SK-N-SH (cell line): ENCODE measurements at regions not wholly inside any gene's neighbourhood (a gene's known extent, or its start where the extent isn't known, plus 50 kb on each side); places are given as distances from the start of the nearest gene placed in this dataset.

Experiments used
- CTCF ChIA-PET: fragments of 300-600, 350-600 bp; formaldehyde crosslinking; extraction: SDS; loops from one replicate; lab custom pipeline; 2021; lab: Yijun Ruan, JAX
- POLR2A ChIA-PET: fragments of 350-600 bp; sonication (Branson Sonifier 250); formaldehyde crosslinking; extraction: SDS; loops from one replicate; lab custom pipeline; 2020; ENCODE audit warnings: antibody characterized with exemption, inconsistent platforms; lab: Yijun Ruan, JAX
- DNase-seq: peaks from one replicate; pipeline ENCODE4 v3.0.0; 2012
- H2AFZ ChIP-seq: fragments of 200-600 bp; sonication (generic); 2 replicates; pipeline ENCODE4 v1.8.1; 2016; ENCODE audit warnings: antibody characterized with exemption, mild to moderate bottlenecking, low read depth
- H3F3A ChIP-seq: fragments of 200-600 bp; sonication (generic); replicated peaks from 2 replicates; pipeline ENCODE3; 2016; ENCODE audit warnings: antibody characterized with exemption, mild to moderate bottlenecking; ENCODE audit not compliant: insufficient read depth
- H3K27ac ChIP-seq, 2 experiments: fragments of 200-500 bp in 1 of 2; fragments of 200-600 bp in 1 of 2; sonication (Bioruptor generic) in 1 of 2; sonication (generic), shearing (Covaris generic) in 1 of 2; 2 replicates each; pipeline versions ENCODE4 v1.5.1 to v1.6.1; 2014 to 2016; ENCODE audit warnings: low read depth in 2 of 2, inconsistent platforms in 1 of 2, low read length in 1 of 2, mild to moderate bottlenecking in 1 of 2, mixed read lengths in 1 of 2
- H3K27me3 ChIP-seq: fragments of 200-600 bp; sonication (generic), shearing (Covaris generic); 2 replicates; pipeline ENCODE4 v1.6.1; 2016; ENCODE audit warnings: mixed run types; ENCODE audit not compliant: insufficient read depth
- H3K36me3 ChIP-seq, 2 experiments: fragments of 200-500 bp in 1 of 2; fragments of 200-600 bp in 1 of 2; sonication (Bioruptor generic) in 1 of 2; sonication (generic) in 1 of 2; replicated peaks in 1 of 2; 2 replicates each; pipeline versions ENCODE3 to v1.5.1; 2014 to 2016; ENCODE audit warnings: low read length in 1 of 2, mild to moderate bottlenecking in 1 of 2; ENCODE audit not compliant: insufficient read depth in 2 of 2, control insufficient read depth in 1 of 2
- H3K4me1 ChIP-seq, 2 experiments: fragments of 200-500 bp in 1 of 2; fragments of 200-600 bp in 1 of 2; sonication (Bioruptor generic) in 1 of 2; sonication (generic), shearing (Covaris generic) in 1 of 2; 2 replicates each; pipeline versions ENCODE4 v1.5.1 to v1.6.1; 2014 to 2016; ENCODE audit warnings: low read depth in 1 of 2, low read length in 1 of 2, mixed run types in 1 of 2; ENCODE audit not compliant: insufficient read depth in 2 of 2, control insufficient read depth in 1 of 2
- H3K4me2 ChIP-seq: fragments of 200-600 bp; sonication (generic), shearing (Covaris generic); 2 replicates; pipeline ENCODE4 v1.6.1; 2017; ENCODE audit warnings: mixed run types
- H3K4me3 ChIP-seq, 2 experiments: fragments of 200-500 bp in 1 of 2; fragments of 200-600 bp in 1 of 2; sonication (Bioruptor generic) in 1 of 2; sonication (generic), shearing (Covaris generic) in 1 of 2; 2 replicates each; pipeline versions ENCODE4 v1.5.1 to v1.8.1; 2014 to 2016; ENCODE audit warnings: low read depth in 2 of 2, inconsistent platforms in 1 of 2, low read length in 1 of 2, mild to moderate bottlenecking in 1 of 2, mixed read lengths in 1 of 2, moderate library complexity in 1 of 2
- H3K79me2 ChIP-seq: fragments of 200-600 bp; sonication (generic); 2 replicates; pipeline ENCODE4 v1.8.1; 2017; ENCODE audit warnings: mild to moderate bottlenecking; ENCODE audit not compliant: insufficient read depth
- H3K9ac ChIP-seq: fragments of 200-600 bp; sonication (generic); 2 replicates; pipeline ENCODE4 v1.6.1; 2017; ENCODE audit warnings: mixed run types
- H3K9me2 ChIP-seq: fragments of 200-600 bp; sonication (generic); 2 replicates; pipeline ENCODE4 v1.6.1; 2017; ENCODE audit warnings: mixed run types
- H3K9me3 ChIP-seq: fragments of 200-600 bp; sonication (generic); 2 replicates; pipeline ENCODE4 v1.6.1; 2017; ENCODE audit warnings: mixed run types, mild to moderate bottlenecking, moderate library complexity
- H4K20me1 ChIP-seq: fragments of 200-600 bp; sonication (generic); 2 replicates; pipeline ENCODE4 v1.6.1; 2017; ENCODE audit warnings: mild to moderate bottlenecking, mixed run types; ENCODE audit not compliant: insufficient read depth
- CHD2 ChIP-seq: fragments of 150-350 bp; IDR thresholded peaks from 2 replicates; pipeline ENCODE4 v1.6.1; 2018; ENCODE audit warnings: low read length; ENCODE audit not compliant: partially characterized antibody
- ELF1 ChIP-seq: IDR thresholded peaks from 2 replicates; pipeline ENCODE4 v1.4.0; 2012
- EP300 ChIP-seq, 2 experiments: IDR thresholded peaks; 2 replicates each; pipeline versions ENCODE4 v1.4.0 to v1.6.1; 2012; ENCODE audit warnings: borderline replicate concordance in 1 of 2, low read depth in 1 of 2, low read length in 1 of 2
- FOXJ3 ChIP-seq: sonication (generic); formaldehyde crosslinking; IDR thresholded peaks from 2 replicates; pipeline ENCODE4 v1.5.1; 2020; ENCODE audit warnings: mild to moderate bottlenecking, missing genetic modification reagents
- FOXM1 ChIP-seq: IDR thresholded peaks from 2 replicates; pipeline ENCODE4 v1.4.0; 2012; ENCODE audit warnings: low read depth, mild to moderate bottlenecking
- GABPA ChIP-seq: IDR thresholded peaks from 2 replicates; pipeline ENCODE4 v1.4.0; 2012; ENCODE audit warnings: low read depth, mild to moderate bottlenecking
- MEF2A ChIP-seq: IDR thresholded peaks from 2 replicates; pipeline ENCODE4 v1.4.0; 2012; ENCODE audit warnings: low read depth, borderline replicate concordance
- MXI1 ChIP-seq: IDR thresholded peaks from 2 replicates; pipeline ENCODE4 v1.6.1; 2012; ENCODE audit warnings: mild to moderate bottlenecking, low read depth, low read length, improper control_type of control experiment
- NFIC ChIP-seq: IDR thresholded peaks from 2 replicates; pipeline ENCODE4 v1.4.0; 2012; ENCODE audit warnings: borderline replicate concordance
- POLR2AphosphoS5 ChIP-seq: IDR thresholded peaks from 2 replicates; pipeline ENCODE4 v1.6.1; 2012; ENCODE audit warnings: low read depth, low read length
- RCOR1 ChIP-seq: fragments of 150-350 bp; IDR thresholded peaks from 2 replicates; pipeline ENCODE4 v1.6.1; 2017; ENCODE audit warnings: antibody characterized with exemption, low read length
- SIN3A ChIP-seq: IDR thresholded peaks from 2 replicates; pipeline ENCODE4 v1.6.1; 2012; ENCODE audit warnings: low read depth, mild to moderate bottlenecking, low read length, moderate library complexity, borderline replicate concordance
- TCF12 ChIP-seq: IDR thresholded peaks from 2 replicates; pipeline ENCODE4 v1.4.0; 2012
- WGBS: methylation state at CpG from one replicate; pipeline ENCODE4 v1.1.6; 2017; ENCODE audit warnings: low lambda C conversion rate; 5-methylcytosine and 5-hydroxymethylcytosine counted together
- TF ChIP-seq, protein P1 (sequence below): IDR thresholded peaks from 2 replicates; pipeline ENCODE4 v1.4.0; 2012; ENCODE audit warnings: low read depth, borderline replicate concordance
- TF ChIP-seq, protein P2 (sequence below): fragments of 200-600 bp; sonication (generic); IDR thresholded peaks from 2 replicates; pipeline ENCODE4 v1.6.1; 2017; ENCODE audit warnings: antibody characterized with exemption, mild to moderate bottlenecking, moderate library complexity
- TF ChIP-seq, protein P3 (sequence below): IDR thresholded peaks from 2 replicates; pipeline ENCODE4; 2012
- TF ChIP-seq, protein P4 (sequence below): IDR thresholded peaks from 2 replicates; pipeline ENCODE4 v1.4.0; 2012; ENCODE audit warnings: low read depth

DNA sequence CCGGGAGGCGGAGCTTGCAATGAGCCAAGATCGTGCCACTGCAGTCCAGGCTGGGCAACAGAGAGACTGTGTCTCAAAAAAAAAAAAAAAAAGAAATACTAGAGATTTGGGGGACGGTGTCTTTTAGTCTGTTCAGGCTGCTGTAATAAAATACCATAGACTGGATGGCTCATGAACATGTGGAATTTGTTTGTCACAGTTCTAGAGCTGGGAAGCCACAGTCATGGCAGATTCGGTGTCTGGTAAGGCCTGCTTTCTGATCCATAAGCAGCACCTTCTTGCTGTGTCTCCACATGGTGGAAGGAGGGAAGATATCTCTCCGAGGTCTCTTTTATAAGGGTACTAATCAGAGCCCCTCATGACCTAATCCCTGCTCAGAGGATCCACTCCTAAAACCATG lies 102.7 kb upstream of the MKLN1 start (continued):
- TF ChIP-seq FOXJ3 (CRISPR knock-in tag) (no peak), SIN3A (no peak), TCF12 (no peak)

DNA sequence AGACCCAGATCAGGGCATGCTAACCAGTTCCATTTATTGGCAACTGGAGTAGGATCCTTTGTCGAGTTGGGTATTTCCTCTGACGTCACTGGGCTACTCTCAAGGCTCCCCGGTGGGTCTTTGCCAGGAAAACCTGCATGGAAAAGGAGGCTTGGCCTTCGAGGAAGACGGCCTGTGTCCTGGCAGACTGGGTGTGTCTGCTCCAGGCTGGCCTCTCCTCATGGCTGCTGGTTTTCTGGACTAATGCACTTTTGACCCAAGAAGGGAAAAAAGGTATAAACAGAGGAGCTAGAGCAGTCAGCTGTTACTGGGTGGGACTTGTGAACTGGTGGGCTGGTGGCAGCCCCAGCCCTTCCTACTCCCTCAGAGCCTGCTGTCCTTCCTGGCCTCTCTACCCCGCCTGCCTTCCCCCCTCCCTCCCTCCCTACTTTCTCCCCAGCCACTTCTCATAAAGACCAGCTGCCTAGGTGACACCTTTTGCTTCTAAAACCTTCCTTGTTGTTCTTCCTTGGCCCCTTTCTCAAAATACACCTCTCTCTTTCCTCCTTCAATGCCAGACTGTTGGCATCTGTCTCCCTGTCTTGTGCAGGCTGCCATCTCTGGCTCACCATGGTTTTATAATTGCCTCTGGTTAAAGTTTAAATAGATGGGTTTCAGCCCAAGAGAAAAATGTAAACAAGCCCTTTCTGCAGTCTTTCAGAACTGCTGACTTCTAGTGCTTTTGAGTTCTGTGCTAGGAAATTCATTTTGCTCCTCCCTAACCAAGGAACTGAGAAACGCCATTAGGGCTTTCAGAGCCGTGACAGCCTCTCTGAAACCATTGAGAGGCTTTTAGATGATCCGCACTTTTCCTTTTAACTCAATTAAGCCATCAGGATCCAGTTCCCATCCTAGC lies 101.8 kb upstream of the MKLN1 start:
- Histone ChIP-seq H3K4me3 (no peak overlapping the region), H3K79me2 (no peaks in the 10 kb centered on the region), H3K9ac (no peak overlapping the region), H3K27ac (no peak overlapping the region), H2AFZ (no peak overlapping the region), H3K36me3 (no peaks in the 10 kb centered on the region), H3K4me2 (no peak overlapping the region), H3K4me1 (peaks cover 0 to 2% of the 10 kb centered on the region in 2 experiments; a peak in 1 of 4 replicates), H3K9me3 (no peaks in the 10 kb centered on the region), H4K20me1 (no peaks in the 10 kb centered on the region), H3K9me2 (no peaks in the 10 kb centered on the region), H3F3A (no peaks in the 10 kb centered on the region), H3K27me3 (no peaks in the 10 kb centered on the region)
- DNase-seq = no peak
- ChIA-PET POLR2A (no interaction called here), CTCF (interaction anchor here (0.7 to 0.9 kb wide), 2 partner anchors 9 to 10 kb away, joined by 3 to 4 read pairs; no protein-coding TSS in a partner anchor)
- WGBS = 85% methylated on average over 9 of the region's 9 CpGs
- TF ChIP-seq CHD2 = no peak
- no peak for TF ChIP-seq NFIC
- TF ChIP-seq TCF12 = no peak
- no peak for TF ChIP-seq FOXJ3 (CRISPR knock-in tag)
- TF ChIP-seq ELF1 = no peak
- TF ChIP-seq, protein P1, sequence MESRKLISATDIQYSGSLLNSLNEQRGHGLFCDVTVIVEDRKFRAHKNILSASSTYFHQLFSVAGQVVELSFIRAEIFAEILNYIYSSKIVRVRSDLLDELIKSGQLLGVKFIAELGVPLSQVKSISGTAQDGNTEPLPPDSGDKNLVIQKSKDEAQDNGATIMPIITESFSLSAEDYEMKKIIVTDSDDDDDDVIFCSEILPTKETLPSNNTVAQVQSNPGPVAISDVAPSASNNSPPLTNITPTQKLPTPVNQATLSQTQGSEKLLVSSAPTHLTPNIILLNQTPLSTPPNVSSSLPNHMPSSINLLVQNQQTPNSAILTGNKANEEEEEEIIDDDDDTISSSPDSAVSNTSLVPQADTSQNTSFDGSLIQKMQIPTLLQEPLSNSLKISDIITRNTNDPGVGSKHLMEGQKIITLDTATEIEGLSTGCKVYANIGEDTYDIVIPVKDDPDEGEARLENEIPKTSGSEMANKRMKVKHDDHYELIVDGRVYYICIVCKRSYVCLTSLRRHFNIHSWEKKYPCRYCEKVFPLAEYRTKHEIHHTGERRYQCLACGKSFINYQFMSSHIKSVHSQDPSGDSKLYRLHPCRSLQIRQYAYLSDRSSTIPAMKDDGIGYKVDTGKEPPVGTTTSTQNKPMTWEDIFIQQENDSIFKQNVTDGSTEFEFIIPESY = no peak
- TF ChIP-seq MEF2A = no peak
- TF ChIP-seq, protein P2, sequence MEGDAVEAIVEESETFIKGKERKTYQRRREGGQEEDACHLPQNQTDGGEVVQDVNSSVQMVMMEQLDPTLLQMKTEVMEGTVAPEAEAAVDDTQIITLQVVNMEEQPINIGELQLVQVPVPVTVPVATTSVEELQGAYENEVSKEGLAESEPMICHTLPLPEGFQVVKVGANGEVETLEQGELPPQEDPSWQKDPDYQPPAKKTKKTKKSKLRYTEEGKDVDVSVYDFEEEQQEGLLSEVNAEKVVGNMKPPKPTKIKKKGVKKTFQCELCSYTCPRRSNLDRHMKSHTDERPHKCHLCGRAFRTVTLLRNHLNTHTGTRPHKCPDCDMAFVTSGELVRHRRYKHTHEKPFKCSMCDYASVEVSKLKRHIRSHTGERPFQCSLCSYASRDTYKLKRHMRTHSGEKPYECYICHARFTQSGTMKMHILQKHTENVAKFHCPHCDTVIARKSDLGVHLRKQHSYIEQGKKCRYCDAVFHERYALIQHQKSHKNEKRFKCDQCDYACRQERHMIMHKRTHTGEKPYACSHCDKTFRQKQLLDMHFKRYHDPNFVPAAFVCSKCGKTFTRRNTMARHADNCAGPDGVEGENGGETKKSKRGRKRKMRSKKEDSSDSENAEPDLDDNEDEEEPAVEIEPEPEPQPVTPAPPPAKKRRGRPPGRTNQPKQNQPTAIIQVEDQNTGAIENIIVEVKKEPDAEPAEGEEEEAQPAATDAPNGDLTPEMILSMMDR = no peak
- no peak for TF ChIP-seq GABPA
- TF ChIP-seq MXI1 = no peak

DNA sequence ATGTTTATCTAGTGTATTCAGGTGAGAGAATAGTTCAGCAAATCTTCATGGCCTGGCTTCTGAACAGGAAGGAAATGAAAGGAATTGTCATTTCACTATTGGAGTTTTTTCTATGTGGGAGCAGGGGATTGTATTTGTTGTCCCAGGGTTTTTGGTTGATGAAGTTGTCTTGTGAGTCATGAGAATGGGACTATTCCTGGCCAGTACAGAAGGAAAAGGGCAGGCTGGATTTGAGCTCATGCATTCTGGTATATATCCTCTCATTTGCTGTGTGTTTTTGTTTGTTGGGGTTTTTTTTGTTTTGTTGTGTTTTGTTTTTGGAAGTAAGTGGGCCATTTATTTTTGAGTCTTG lies 101.2 kb upstream of the MKLN1 start:
- Histone ChIP-seq H2AFZ (no peak overlapping the region), H3F3A (no peaks in the 10 kb centered on the region), H3K9me2 (no peaks in the 10 kb centered on the region), H3K9ac (no peak overlapping the region), H3K36me3 (no peaks in the 10 kb centered on the region), H3K4me3 (no peak overlapping the region), H3K9me3 (no peaks in the 10 kb centered on the region), H3K79me2 (no peaks in the 10 kb centered on the region), H3K27me3 (no peaks in the 10 kb centered on the region), H3K4me2 (no peak overlapping the region), H3K27ac (no peak overlapping the region), H3K4me1 (peaks cover 2 to 4% of the 10 kb centered on the region in 2 experiments; a peak in 1 of 4 replicates), H4K20me1 (no peaks in the 10 kb centered on the region)
- ChIA-PET CTCF (interaction anchor here (0.9 kb wide), 1 partner anchor 9 kb away, joined by 4 read pairs; no protein-coding TSS in a partner anchor), POLR2A (no interaction called here)
- no peak for DNase-seq
- TF ChIP-seq NFIC = no peak
- no peak for TF ChIP-seq EP300 (IDR thresholded peaks at IDR 0.05; ENCODE audit: borderline replicate concordance in 1 of 2, low read depth in 1 of 2, low read length in 1 of 2)
- TF ChIP-seq FOXM1 = no peak
- no peak for TF ChIP-seq GABPA
- TF ChIP-seq, protein P3, sequence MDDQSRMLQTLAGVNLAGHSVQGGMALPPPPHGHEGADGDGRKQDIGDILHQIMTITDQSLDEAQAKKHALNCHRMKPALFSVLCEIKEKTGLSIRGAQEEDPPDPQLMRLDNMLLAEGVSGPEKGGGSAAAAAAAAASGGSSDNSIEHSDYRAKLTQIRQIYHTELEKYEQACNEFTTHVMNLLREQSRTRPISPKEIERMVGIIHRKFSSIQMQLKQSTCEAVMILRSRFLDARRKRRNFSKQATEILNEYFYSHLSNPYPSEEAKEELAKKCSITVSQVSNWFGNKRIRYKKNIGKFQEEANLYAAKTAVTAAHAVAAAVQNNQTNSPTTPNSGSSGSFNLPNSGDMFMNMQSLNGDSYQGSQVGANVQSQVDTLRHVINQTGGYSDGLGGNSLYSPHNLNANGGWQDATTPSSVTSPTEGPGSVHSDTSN = no peak
- TF ChIP-seq, protein P4, sequence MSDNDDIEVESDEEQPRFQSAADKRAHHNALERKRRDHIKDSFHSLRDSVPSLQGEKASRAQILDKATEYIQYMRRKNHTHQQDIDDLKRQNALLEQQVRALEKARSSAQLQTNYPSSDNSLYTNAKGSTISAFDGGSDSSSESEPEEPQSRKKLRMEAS = no peak
- TF ChIP-seq POLR2AphosphoS5 = no peak
- TF ChIP-seq RCOR1 = no peak
- TF ChIP-seq, protein P1 = no peak
- no peak for TF ChIP-seq CHD2
- no peak for TF ChIP-seq MEF2A
